ENCODE measurements at regions not wholly inside any gene's neighbourhood (a gene's known extent, or its start where the extent isn't known, plus 50 kb on each side); places are given as distances from the start of the nearest gene placed in this dataset.

- intact Hi-C loops (cut with micrococcal nuclease) = no loop called here
- POLR2A ChIA-PET = interaction anchor here (0.5 to 7.7 kb wide), 4 partner anchors 11 to 196 kb away, joined by 3 to 206 read pairs (median 44); partner anchors contain the start of gene IER5L
- H3K4me3 Mint-ChIP-seq (ENCODE audit: unreplicated experiment) = no peak overlapping the region
- no peak overlapping the region for H3K27ac Mint-ChIP-seq (ENCODE audit: low read depth, unreplicated experiment)
- no peaks in the 10 kb centered on the region for H3K27me3 Mint-ChIP-seq (ENCODE audit: insufficient read depth, unreplicated experiment)
- no peaks in the 10 kb centered on the region for H3K36me3 Mint-ChIP-seq (ENCODE audit: insufficient read depth, unreplicated experiment)
- DNase-seq (ENCODE audit: unreplicated experiment) = peak; percentile 52
- peaks cover 3% of the 10 kb centered on the region for H3K9me3 Mint-ChIP-seq (ENCODE audit: unreplicated experiment)
- CTCF ChIA-PET = interaction anchor here (1.0 to 4.0 kb wide), 2 partner anchors 11 to 163 kb away, joined by 4 to 28 read pairs; no protein-coding TSS in a partner anchor
- peaks cover 19% of the 10 kb centered on the region for H3K4me1 Mint-ChIP-seq (ENCODE audit: insufficient read depth, unreplicated experiment)
- no TSS peak for BruUV-seq (replicated peaks)
- TF ChIP-seq CTCF (IDR thresholded peaks at IDR 0.05; ENCODE audit: unreplicated experiment) = no peak
Measured at GRCh38 chr9:129336130-129336528, 158.1 kb upstream of the IER5L start.

GRCh38 chr9:129335464-129336129 is 157.5 kb upstream of the IER5L start:
- peak; percentile 26 for DNase-seq (ENCODE audit: unreplicated experiment)
- intact Hi-C loops (cut with micrococcal nuclease) = no loop called here
- CTCF ChIA-PET = interaction anchor here (0.6 to 4.0 kb wide), 5 partner anchors 12 to 197 kb away, joined by 3 to 28 read pairs (median 4); partner anchors contain the start of gene IER5L

GRCh38 chr9:129334105-129334935 is 156.3 kb upstream of the IER5L start:
- ChIA-PET CTCF (interaction anchor here (0.7 to 4.0 kb wide), 6 partner anchors 9 to 196 kb away, joined by 3 to 28 read pairs (median 3); partner anchors contain the start of gene IER5L), POLR2A (interaction anchor here (0.6 to 7.7 kb wide), 31 partner anchors 9 to 1623 kb away, joined by 3 to 206 read pairs (median 4); partner anchors contain the start of genes IER5L and NTMT1)
- Mint-ChIP-seq H3K36me3 (ENCODE audit: insufficient read depth, unreplicated experiment) (no peaks in the 10 kb centered on the region), H3K27me3 (ENCODE audit: insufficient read depth, unreplicated experiment) (no peaks in the 10 kb centered on the region), H3K9me3 (ENCODE audit: unreplicated experiment) (peaks cover 7% of the 10 kb centered on the region), H3K27ac (ENCODE audit: low read depth, unreplicated experiment) (peak overlapping the region; percentile 97), H3K4me3 (ENCODE audit: unreplicated experiment) (peak overlapping the region; percentile 71), H3K4me1 (ENCODE audit: insufficient read depth, unreplicated experiment) (peaks cover 19% of the 10 kb centered on the region)
- BruUV-seq (replicated peaks) = no TSS peak
- intact Hi-C loops (cut with micrococcal nuclease) = loop anchor here (1.0 to 5.0 kb wide), 5 partner anchors 148 to 273 kb away; no protein-coding TSS in a partner anchor
- TF ChIP-seq CTCF (IDR thresholded peaks at IDR 0.05; ENCODE audit: unreplicated experiment) = no peak
- DNase-seq (ENCODE audit: unreplicated experiment) = peak; percentile 98

More at GRCh38 chr9:129335464-129336129, 157.5 kb upstream of the IER5L start:
- TF ChIP-seq CTCF (IDR thresholded peaks at IDR 0.05; ENCODE audit: unreplicated experiment) = no peak
- Mint-ChIP-seq H3K9me3 (ENCODE audit: unreplicated experiment) (peaks cover 7% of the 10 kb centered on the region), H3K4me3 (ENCODE audit: unreplicated experiment) (peak overlapping the region; percentile 71), H3K27ac (ENCODE audit: low read depth, unreplicated experiment) (peak overlapping the region; percentile 97), H3K27me3 (ENCODE audit: insufficient read depth, unreplicated experiment) (no peaks in the 10 kb centered on the region), H3K4me1 (ENCODE audit: insufficient read depth, unreplicated experiment) (peaks cover 19% of the 10 kb centered on the region), H3K36me3 (ENCODE audit: insufficient read depth, unreplicated experiment) (no peaks in the 10 kb centered on the region)
- POLR2A ChIA-PET = interaction anchor here (0.5 to 7.7 kb wide), 9 partner anchors 8 to 195 kb away, joined by 3 to 206 read pairs (median 38); partner anchors contain the start of gene IER5L
- no TSS peak for BruUV-seq (replicated peaks)

All from MCF 10A (cell line).